ENCODE measurements at regions not wholly inside any gene's neighbourhood (a gene's known extent, or its start where the extent isn't known, plus 50 kb on each side); places are given as distances from the start of the nearest gene placed in this dataset.

- TF ChIP-seq CTCF (IDR thresholded peaks at IDR 0.05; ENCODE audit: poor library complexity, severe bottlenecking) (no peak), EZH2 (IDR thresholded peaks at IDR 0.05; ENCODE audit: borderline replicate concordance, insufficient read depth, low read length, poor library complexity, severe bottlenecking) (no peak), TAF1 (IDR thresholded peaks at IDR 0.05; ENCODE audit: low read depth) (no peak)
These were observed 140.0 kb upstream of the KITLG start for GRCh38 chr12:88720231-88720630.
